ENCODE measurements at regions not wholly inside any gene's neighbourhood (a gene's known extent, or its start where the extent isn't known, plus 50 kb on each side); places are given as distances from the start of the nearest gene placed in this dataset.

DNA sequence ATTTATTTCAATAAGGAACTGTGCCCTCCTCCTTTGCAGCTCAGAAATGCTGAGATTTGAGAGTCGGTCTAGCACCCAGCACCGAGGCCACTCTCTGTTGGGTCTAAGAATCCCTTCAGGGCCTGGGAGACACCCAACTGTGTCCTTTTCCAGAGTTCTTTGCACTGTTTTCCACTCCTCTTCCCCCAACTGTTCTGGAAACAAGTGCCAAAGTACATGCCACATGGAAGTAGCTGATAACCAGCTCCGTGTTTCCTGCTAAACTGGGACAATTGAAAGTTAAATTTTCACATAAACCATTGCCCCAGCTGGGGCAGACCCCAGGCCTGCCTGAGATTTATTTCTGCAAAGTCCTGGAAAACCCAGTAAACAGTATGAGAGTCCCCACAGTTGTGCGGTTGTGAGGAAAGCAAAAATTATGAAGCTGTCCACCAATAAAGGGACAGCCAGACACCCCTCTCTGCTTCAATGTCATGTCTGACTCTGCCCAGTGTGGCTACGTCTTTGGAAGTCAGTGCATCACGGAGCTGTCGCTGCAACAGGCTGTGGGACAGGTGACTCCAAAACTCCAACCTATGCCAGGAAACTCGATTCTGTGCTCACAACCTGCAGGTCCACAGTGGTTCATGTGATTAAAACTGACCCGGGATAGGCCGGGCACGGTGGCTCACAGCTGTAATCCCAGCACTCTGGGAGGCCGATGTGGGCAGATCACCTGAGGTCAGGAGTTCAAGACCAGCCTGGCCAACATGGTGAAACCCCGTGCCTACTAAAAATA lies 178.0 kb upstream of the AFDN start:
- Mint-ChIP-seq H3K27ac (ENCODE audit: unreplicated experiment) (no peak overlapping the region), H3K27me3 (ENCODE audit: insufficient read depth, unreplicated experiment) (no peaks in the 10 kb centered on the region), H3K4me3 (ENCODE audit: unreplicated experiment) (no peak overlapping the region), H3K9me3 (ENCODE audit: unreplicated experiment) (no peaks in the 10 kb centered on the region), H3K36me3 (ENCODE audit: insufficient read depth, unreplicated experiment) (no peaks in the 10 kb centered on the region), H3K4me1 (ENCODE audit: low read depth, unreplicated experiment) (no peaks in the 10 kb centered on the region)
- BruUV-seq (replicated peaks) = no TSS peak
- H3K36me3 ChIP-seq (ENCODE audit: control insufficient read depth, insufficient read depth, low read length) = no peaks in the 10 kb centered on the region
- CTCF ChIA-PET = no interaction called here
- H3K4me1 ChIP-seq = no peaks in the 10 kb centered on the region
- no peaks in the 10 kb centered on the region for H3K9me3 ChIP-seq
- no peak overlapping the region for H3K4me3 ChIP-seq (ENCODE audit: low read depth, low read length)
- no peak for DNase-seq
- TF ChIP-seq, protein P1, sequence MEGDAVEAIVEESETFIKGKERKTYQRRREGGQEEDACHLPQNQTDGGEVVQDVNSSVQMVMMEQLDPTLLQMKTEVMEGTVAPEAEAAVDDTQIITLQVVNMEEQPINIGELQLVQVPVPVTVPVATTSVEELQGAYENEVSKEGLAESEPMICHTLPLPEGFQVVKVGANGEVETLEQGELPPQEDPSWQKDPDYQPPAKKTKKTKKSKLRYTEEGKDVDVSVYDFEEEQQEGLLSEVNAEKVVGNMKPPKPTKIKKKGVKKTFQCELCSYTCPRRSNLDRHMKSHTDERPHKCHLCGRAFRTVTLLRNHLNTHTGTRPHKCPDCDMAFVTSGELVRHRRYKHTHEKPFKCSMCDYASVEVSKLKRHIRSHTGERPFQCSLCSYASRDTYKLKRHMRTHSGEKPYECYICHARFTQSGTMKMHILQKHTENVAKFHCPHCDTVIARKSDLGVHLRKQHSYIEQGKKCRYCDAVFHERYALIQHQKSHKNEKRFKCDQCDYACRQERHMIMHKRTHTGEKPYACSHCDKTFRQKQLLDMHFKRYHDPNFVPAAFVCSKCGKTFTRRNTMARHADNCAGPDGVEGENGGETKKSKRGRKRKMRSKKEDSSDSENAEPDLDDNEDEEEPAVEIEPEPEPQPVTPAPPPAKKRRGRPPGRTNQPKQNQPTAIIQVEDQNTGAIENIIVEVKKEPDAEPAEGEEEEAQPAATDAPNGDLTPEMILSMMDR (IDR thresholded peaks at IDR 0.05; ENCODE audit: insufficient read depth in 1 of 2, low read depth in 1 of 2, low read length in 1 of 2, severe bottlenecking in 1 of 2, unreplicated experiment in 1 of 2) = no peak
- H3K27me3 ChIP-seq (replicated peaks; ENCODE audit: control insufficient read depth, insufficient read depth, low read length) = no peaks in the 10 kb centered on the region
- intact Hi-C loops (cut with micrococcal nuclease; ENCODE audit: unreplicated experiment) = no loop called here
- POLR2A ChIA-PET = no interaction called here

DNA sequence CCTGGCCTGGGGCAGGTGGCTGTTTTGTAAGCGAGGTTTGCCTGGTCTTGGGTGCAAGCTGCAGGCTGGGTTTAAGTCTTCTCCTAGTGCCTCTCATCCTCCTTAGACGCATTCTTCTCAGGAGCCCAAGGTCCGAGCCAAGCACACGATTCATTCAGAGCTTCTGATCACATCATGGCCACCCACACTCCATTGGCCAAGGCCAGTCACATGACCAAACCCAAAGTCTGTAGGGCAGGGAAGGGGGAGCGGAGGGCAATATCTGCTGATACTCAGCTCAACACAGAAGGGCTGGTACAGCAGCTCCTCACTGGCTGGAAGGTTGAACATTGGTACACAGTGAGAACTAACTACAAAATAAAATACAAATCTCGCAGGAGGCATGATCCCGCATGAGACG lies 177.2 kb upstream of the AFDN start:
- ChIA-PET POLR2A (no interaction called here), CTCF (no interaction called here)
- H3K4me3 ChIP-seq (ENCODE audit: low read depth, low read length) = no peak overlapping the region
- intact Hi-C loops (cut with micrococcal nuclease; ENCODE audit: unreplicated experiment) = no loop called here
- Mint-ChIP-seq H3K9me3 (ENCODE audit: unreplicated experiment) (no peaks in the 10 kb centered on the region), H3K4me1 (ENCODE audit: low read depth, unreplicated experiment) (no peaks in the 10 kb centered on the region), H3K27me3 (ENCODE audit: insufficient read depth, unreplicated experiment) (no peaks in the 10 kb centered on the region), H3K27ac (ENCODE audit: unreplicated experiment) (no peak overlapping the region), H3K4me3 (ENCODE audit: unreplicated experiment) (no peak overlapping the region), H3K36me3 (ENCODE audit: insufficient read depth, unreplicated experiment) (no peaks in the 10 kb centered on the region)
- no peaks in the 10 kb centered on the region for H3K9me3 ChIP-seq
- no TSS peak for BruUV-seq (replicated peaks)
- H3K27me3 ChIP-seq (replicated peaks; ENCODE audit: control insufficient read depth, insufficient read depth, low read length) = no peaks in the 10 kb centered on the region
- H3K36me3 ChIP-seq (ENCODE audit: control insufficient read depth, insufficient read depth, low read length) = no peaks in the 10 kb centered on the region
- DNase-seq = no peak
- TF ChIP-seq, protein P1 (IDR thresholded peaks at IDR 0.05; ENCODE audit: insufficient read depth in 1 of 2, low read depth in 1 of 2, low read length in 1 of 2, severe bottlenecking in 1 of 2, unreplicated experiment in 1 of 2) = no peak
- no peaks in the 10 kb centered on the region for H3K4me1 ChIP-seq

DNA sequence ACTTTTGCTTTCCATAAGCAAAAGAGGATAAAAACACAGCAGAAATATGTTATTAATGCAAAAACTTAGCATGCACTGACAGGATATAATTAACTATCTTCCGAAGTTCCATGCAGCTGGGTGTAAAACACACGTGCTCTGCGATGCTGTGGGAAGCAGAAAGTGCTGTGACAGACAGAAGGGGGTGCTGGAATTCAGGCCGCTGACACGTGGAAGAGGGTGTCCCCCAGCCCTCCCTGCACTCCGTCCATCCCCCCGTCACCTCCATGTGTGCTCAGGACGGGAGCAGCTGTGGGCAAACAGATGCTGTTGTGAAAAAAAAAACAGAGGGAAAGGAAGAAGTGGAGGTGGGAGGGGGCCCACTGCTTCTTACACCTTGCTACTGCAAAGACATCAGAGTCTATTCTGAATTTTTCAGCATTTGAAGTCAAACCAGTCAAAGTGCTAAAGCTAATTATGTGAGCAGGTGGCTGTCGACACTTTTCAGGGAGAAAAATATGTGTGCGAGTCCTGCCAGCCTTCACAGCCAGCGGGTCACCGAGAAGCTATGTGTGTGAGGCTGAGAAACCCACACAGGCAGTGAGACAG lies 175.9 kb upstream of the AFDN start:
- no TSS peak for BruUV-seq (replicated peaks)
- Histone ChIP-seq H3K4me1 (no peaks in the 10 kb centered on the region), H3K4me3 (ENCODE audit: low read depth, low read length) (no peak overlapping the region), H3K27me3 (replicated peaks; ENCODE audit: control insufficient read depth, insufficient read depth, low read length) (no peaks in the 10 kb centered on the region), H3K9me3 (no peaks in the 10 kb centered on the region), H3K36me3 (ENCODE audit: control insufficient read depth, insufficient read depth, low read length) (no peaks in the 10 kb centered on the region)
- no peak for DNase-seq
- ChIA-PET CTCF (no interaction called here), POLR2A (no interaction called here)
- TF ChIP-seq, protein P1 (IDR thresholded peaks at IDR 0.05; ENCODE audit: insufficient read depth in 1 of 2, low read depth in 1 of 2, low read length in 1 of 2, severe bottlenecking in 1 of 2, unreplicated experiment in 1 of 2) = no peak
- intact Hi-C loops (cut with micrococcal nuclease; ENCODE audit: unreplicated experiment) = no loop called here
- H3K27ac Mint-ChIP-seq (ENCODE audit: unreplicated experiment) = no peak overlapping the region
- H3K9me3 Mint-ChIP-seq (ENCODE audit: unreplicated experiment) = no peaks in the 10 kb centered on the region
- H3K4me3 Mint-ChIP-seq (ENCODE audit: unreplicated experiment) = no peak overlapping the region
- H3K4me1 Mint-ChIP-seq (ENCODE audit: low read depth, unreplicated experiment) = no peaks in the 10 kb centered on the region
- H3K27me3 Mint-ChIP-seq (ENCODE audit: insufficient read depth, unreplicated experiment) = no peaks in the 10 kb centered on the region
- no peaks in the 10 kb centered on the region for H3K36me3 Mint-ChIP-seq (ENCODE audit: insufficient read depth, unreplicated experiment)
